ENCODE measurements at regions not wholly inside any gene's neighbourhood (a gene's known extent, or its start where the extent isn't known, plus 50 kb on each side); places are given as distances from the start of the nearest gene placed in this dataset.

DNA sequence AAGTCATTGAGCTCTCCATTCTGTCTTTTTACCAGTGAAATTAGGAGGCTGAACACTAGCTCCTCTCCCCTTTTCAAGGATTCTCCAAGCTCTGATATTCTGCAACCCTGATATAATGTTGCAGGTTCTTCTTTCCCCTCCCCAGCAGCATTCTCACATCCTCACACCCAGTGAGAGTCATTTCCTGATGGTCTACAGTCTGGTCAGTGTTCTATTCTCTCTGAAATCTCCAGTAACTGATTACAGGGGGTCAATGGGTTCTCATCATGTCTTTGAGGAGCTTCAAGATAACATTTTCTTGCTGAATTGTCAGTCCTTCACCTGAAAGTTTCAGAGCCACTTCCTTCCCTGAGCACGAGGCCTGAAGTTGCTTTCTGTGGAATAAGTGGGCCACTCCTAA, 299.4 kb downstream of the PTEN start:
- no peaks in the 10 kb centered on the region for H3K36me3 ChIP-seq (ENCODE audit: control insufficient read depth, low read length)
- no peak overlapping the region for H3K4me3 ChIP-seq (ENCODE audit: low read length)
- H3K9me2 ChIP-seq (replicated peaks; ENCODE audit: control insufficient read depth, low read length) = no peaks in the 10 kb centered on the region
- H3K9me3 ChIP-seq (ENCODE audit: control insufficient read depth, insufficient read depth, low read length) = no peaks in the 10 kb centered on the region
- H3K4me2 ChIP-seq (ENCODE audit: low read length) = no peak overlapping the region
- no peak for TF ChIP-seq EZH2phosphoT487 (IDR thresholded peaks at IDR 0.05; ENCODE audit: borderline replicate concordance, low read length)
- TF ChIP-seq, protein P1, sequence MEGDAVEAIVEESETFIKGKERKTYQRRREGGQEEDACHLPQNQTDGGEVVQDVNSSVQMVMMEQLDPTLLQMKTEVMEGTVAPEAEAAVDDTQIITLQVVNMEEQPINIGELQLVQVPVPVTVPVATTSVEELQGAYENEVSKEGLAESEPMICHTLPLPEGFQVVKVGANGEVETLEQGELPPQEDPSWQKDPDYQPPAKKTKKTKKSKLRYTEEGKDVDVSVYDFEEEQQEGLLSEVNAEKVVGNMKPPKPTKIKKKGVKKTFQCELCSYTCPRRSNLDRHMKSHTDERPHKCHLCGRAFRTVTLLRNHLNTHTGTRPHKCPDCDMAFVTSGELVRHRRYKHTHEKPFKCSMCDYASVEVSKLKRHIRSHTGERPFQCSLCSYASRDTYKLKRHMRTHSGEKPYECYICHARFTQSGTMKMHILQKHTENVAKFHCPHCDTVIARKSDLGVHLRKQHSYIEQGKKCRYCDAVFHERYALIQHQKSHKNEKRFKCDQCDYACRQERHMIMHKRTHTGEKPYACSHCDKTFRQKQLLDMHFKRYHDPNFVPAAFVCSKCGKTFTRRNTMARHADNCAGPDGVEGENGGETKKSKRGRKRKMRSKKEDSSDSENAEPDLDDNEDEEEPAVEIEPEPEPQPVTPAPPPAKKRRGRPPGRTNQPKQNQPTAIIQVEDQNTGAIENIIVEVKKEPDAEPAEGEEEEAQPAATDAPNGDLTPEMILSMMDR (IDR thresholded peaks at IDR 0.05; ENCODE audit: low read depth, low read length, poor library complexity, severe bottlenecking) = no peak
- no peaks in the 10 kb centered on the region for H3K79me2 ChIP-seq (ENCODE audit: control insufficient read depth, low read length)
- H3F3A ChIP-seq (ENCODE audit: control insufficient read depth, insufficient read depth) = no peaks in the 10 kb centered on the region
- H3K4me1 ChIP-seq (ENCODE audit: control insufficient read depth, low read length) = peaks cover 18% of the 10 kb centered on the region
- H3K27ac ChIP-seq (ENCODE audit: low read depth, low read length) = no peak overlapping the region
- no peaks in the 10 kb centered on the region for H4K20me1 ChIP-seq (ENCODE audit: control insufficient read depth, insufficient read depth, low read depth, low read length)
- H3K27me3 ChIP-seq (ENCODE audit: control insufficient read depth, low read length) = no peaks in the 10 kb centered on the region

DNA sequence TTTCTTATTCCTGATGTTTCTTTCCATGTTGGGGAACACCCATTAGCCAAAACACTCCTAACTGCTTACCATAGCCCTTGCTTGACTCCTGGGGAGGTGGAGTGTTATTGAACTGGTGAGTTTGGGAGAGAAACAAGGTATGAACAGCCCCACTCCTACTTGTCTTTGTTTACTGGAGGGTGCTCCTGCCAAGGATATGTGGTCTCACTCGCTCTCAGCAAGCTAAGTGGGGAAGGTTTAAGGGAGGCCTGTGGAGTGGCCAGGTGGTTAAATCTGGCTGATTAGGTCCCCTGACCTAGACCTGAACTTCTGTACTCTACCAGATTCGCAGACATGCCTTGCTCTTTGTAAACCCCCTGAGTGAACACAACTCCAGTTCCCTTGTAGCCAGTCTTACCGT, 300.1 kb downstream of the PTEN start:
- Histone ChIP-seq H3K4me1 (ENCODE audit: control insufficient read depth, low read length) (peaks cover 13% of the 10 kb centered on the region), H3K36me3 (ENCODE audit: control insufficient read depth, low read length) (no peaks in the 10 kb centered on the region), H3F3A (ENCODE audit: control insufficient read depth, insufficient read depth) (no peaks in the 10 kb centered on the region), H3K9me2 (replicated peaks; ENCODE audit: control insufficient read depth, low read length) (no peaks in the 10 kb centered on the region), H3K27ac (ENCODE audit: low read depth, low read length) (no peak overlapping the region), H3K9me3 (ENCODE audit: control insufficient read depth, insufficient read depth, low read length) (no peaks in the 10 kb centered on the region), H3K27me3 (ENCODE audit: control insufficient read depth, low read length) (no peaks in the 10 kb centered on the region), H3K79me2 (ENCODE audit: control insufficient read depth, low read length) (no peaks in the 10 kb centered on the region), H4K20me1 (ENCODE audit: control insufficient read depth, insufficient read depth, low read depth, low read length) (no peaks in the 10 kb centered on the region), H3K4me3 (ENCODE audit: low read length) (no peak overlapping the region), H3K4me2 (ENCODE audit: low read length) (no peak overlapping the region)
- no peak for TF ChIP-seq EZH2phosphoT487 (IDR thresholded peaks at IDR 0.05; ENCODE audit: borderline replicate concordance, low read length)

DNA sequence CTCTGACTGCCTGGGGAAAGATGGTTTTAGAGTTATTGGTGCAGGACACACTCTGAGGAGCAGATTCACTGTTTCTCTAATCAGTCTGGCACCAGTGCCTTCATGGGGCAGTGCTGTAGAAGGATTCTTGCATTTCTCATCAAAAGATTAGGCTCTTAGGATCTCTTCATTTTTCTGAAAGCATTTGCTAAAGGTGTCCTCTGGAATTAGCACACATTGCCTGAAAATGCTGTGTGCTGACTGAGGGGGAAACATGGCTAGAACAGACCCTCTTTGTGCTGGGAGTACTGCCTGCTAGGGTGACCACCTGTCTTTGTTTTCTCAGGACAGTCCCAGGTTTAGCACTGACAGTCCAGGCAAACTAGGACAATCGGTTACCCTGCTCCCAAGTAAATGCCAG, 301.0 kb downstream of the PTEN start:
- no peaks in the 10 kb centered on the region for H3K36me3 ChIP-seq (ENCODE audit: control insufficient read depth, low read length)
- H3K27ac ChIP-seq (ENCODE audit: low read depth, low read length) = no peak overlapping the region
- H3K79me2 ChIP-seq (ENCODE audit: control insufficient read depth, low read length) = no peaks in the 10 kb centered on the region
- no peaks in the 10 kb centered on the region for H4K20me1 ChIP-seq (ENCODE audit: control insufficient read depth, insufficient read depth, low read depth, low read length)
- no peak overlapping the region for H3K4me3 ChIP-seq (ENCODE audit: low read length)
- H3K27me3 ChIP-seq (ENCODE audit: control insufficient read depth, low read length) = no peaks in the 10 kb centered on the region
- H3K4me2 ChIP-seq (ENCODE audit: low read length) = no peak overlapping the region
- no peaks in the 10 kb centered on the region for H3F3A ChIP-seq (ENCODE audit: control insufficient read depth, insufficient read depth)
- H3K4me1 ChIP-seq (ENCODE audit: control insufficient read depth, low read length) = peaks cover 7% of the 10 kb centered on the region
- H3K9me2 ChIP-seq (replicated peaks; ENCODE audit: control insufficient read depth, low read length) = no peaks in the 10 kb centered on the region
- TF ChIP-seq, protein P1 (IDR thresholded peaks at IDR 0.05; ENCODE audit: low read depth, low read length, poor library complexity, severe bottlenecking) = no peak
- no peaks in the 10 kb centered on the region for H3K9me3 ChIP-seq (ENCODE audit: control insufficient read depth, insufficient read depth, low read length)

DNA sequence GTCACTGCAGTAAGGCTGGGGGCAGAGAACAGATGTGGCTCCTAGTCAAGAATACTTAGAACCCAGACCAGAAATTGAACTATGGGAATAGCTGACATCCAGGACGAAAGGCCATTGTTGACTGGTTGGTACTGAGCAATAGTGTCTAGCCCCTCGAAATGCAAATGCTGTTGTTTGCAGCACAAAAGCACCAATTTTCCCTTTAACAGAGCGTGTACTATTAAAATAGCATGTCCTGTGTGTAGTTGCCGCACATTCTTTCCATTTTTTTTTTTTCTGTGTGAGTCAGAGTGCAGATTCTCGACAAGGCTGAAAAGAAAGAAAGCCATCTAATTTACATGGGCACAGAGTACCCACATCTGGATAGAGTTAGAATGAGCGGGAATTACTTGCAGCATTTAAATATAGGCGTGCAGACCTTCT, 302.4 kb downstream of the PTEN start:
- H3K4me1 ChIP-seq (ENCODE audit: control insufficient read depth, low read length) = peaks cover 7% of the 10 kb centered on the region
- no peak overlapping the region for H3K4me2 ChIP-seq (ENCODE audit: low read length)
- H4K20me1 ChIP-seq (ENCODE audit: control insufficient read depth, insufficient read depth, low read depth, low read length) = no peaks in the 10 kb centered on the region
- TF ChIP-seq, protein P1 (IDR thresholded peaks at IDR 0.05; ENCODE audit: low read depth, low read length, poor library complexity, severe bottlenecking) = no peak
- TF ChIP-seq EZH2phosphoT487 (IDR thresholded peaks at IDR 0.05; ENCODE audit: borderline replicate concordance, low read length) = no peak
- no peak overlapping the region for H3K4me3 ChIP-seq (ENCODE audit: low read length)
- H3K27ac ChIP-seq (ENCODE audit: low read depth, low read length) = no peak overlapping the region
- H3K9me2 ChIP-seq (replicated peaks; ENCODE audit: control insufficient read depth, low read length) = no peaks in the 10 kb centered on the region
- no peaks in the 10 kb centered on the region for H3K27me3 ChIP-seq (ENCODE audit: control insufficient read depth, low read length)
- no peaks in the 10 kb centered on the region for H3K36me3 ChIP-seq (ENCODE audit: control insufficient read depth, low read length)
- no peaks in the 10 kb centered on the region for H3K79me2 ChIP-seq (ENCODE audit: control insufficient read depth, low read length)
- H3F3A ChIP-seq (ENCODE audit: control insufficient read depth, insufficient read depth) = no peaks in the 10 kb centered on the region
- no peaks in the 10 kb centered on the region for H3K9me3 ChIP-seq (ENCODE audit: control insufficient read depth, insufficient read depth, low read length)

Measured in DOHH2 (cell line).